Effector CD8-positive, alpha-beta T cell (primary cell): ENCODE measurements at regions not wholly inside any gene's neighbourhood (a gene's known extent, or its start where the extent isn't known, plus 50 kb on each side); places are given as distances from the start of the nearest gene placed in this dataset.

Experiments used
- DNase-seq: peaks from one replicate; lab custom pipeline; 2025; lab: John Stamatoyannopoulos, UW

GRCh38 chr1:207971331-207972219 lies 60.6 kb upstream of the CD34 start:
- no peak for DNase-seq

DNA sequence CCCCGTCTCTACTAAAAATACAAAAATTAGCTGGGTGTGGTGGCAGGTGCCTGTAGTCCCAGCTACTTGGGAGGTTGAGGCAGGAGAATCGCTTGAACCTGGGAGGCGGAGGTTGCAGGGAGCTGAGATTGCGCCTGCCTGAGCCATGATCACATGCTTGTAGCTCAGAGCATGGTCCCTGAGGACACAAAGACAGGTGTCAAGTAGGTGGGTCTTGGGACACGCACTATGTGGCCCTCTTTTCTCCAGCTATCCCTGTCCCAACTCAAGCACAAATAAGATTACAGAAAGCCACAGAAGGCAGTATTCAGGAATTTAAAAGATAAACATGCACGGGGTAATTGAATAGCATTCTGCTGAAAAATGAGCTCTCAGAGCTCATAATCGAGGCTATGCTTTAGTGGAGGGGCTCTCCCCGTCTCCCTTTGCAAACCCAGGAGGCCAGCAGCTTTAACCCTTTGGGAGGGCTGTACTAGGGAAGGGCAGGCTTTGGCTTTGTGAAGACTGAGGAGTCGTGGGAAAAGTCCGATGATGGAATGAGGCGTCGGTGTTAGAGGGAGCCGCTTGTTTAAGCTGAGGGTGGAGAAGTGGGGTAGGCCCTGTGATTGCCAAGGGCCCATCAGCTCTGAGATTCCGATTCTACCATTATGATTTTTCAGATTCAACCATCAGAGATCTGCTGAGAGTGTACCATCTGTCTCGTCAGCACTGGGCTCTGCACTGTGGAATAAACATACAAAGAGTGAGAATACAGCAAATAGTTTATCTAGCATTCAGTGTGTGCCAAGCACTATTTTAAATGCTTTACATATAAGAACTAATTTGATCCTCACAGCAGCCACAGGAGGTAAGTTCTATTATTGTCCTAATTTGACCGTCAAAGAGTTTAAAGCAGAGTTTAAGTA lies 59.7 kb upstream of the CD34 start:
- DNase-seq: no peak

DNA sequence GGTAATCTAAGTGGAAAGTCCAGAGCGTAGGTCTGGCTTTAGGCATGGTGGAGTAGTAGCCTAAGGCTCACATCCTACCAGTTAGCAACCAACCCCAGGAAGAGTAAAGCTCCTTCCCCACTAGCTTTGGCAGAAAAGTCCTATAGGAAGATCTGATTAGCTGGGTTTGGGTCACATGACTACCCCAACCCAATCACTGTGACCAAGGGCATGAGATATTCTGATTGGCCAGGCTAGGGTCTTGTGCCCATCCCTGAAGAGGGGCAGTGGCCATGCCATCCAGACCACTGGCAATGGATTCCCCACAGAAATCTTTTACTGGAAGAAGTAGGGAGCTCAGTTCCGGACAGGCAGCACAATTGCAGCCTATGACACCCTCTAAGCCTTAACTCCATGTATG lies 58.6 kb upstream of the CD34 start:
- DNase-seq: no peak

GRCh38 chr1:207968521-207969009 lies 57.6 kb upstream of the CD34 start:
- DNase-seq: no peak

DNA sequence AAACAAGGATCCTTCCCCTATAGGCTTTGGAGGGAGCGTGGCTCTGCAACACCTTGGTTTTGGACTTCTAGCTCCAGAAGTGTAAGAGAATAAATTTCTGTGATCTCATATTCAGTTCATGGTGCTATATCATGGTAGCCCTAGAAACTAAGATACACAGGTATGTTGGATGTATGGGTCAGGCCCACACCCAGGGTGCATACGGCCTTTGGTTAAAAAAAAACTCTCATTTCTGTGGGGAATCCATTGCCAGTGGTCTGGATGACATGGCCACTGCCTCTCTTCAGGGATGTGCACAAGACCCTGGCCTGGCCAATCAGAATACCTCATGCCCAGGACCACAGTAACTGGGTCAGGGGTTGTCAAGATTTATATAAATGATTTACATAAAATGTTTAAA lies 56.8 kb upstream of the CD34 start:
- DNase-seq: no peak

- no peak for DNase-seq
Observed at GRCh38 chr1:207966521-207966920, 55.6 kb upstream of the CD34 start.

GRCh38 chr1:207965392-207966387 lies 54.8 kb upstream of the CD34 start:
- no peak for DNase-seq

DNA sequence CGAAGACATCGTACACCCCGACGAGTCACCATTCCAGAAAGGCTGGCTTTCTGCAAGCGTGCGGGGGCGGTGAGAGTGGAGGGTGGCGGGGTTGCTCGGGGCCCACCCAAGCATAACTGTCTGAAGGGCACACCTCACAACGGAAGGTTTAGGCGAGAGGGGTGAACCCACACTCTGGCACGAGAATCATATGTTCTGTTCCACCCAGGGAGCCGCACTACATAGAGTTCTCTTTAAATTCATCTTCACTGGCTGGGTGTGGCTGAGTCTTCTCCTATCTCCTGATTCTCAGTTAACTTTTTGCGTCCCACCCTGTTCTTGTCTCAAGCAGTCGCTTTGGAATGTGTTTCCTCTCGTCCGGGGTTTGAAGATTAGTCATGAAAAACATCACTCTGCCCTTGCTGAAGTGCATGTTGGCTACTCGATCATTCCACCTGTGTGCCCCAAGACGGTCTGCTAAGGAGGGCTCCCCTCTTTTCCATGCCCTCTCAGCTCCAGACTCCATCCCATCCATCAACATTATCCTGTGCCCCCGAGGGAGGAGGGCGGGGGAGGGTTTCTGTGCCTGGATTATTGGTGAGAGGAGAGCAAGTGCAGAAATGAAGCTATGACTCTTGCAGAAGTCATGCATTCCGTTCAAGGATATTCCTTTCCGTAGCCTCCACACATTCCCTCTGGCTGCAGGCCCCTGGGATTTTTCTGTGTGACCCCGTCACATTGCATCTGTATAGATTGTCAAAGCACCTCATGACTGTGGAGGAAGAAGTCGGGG lies 53.5 kb upstream of the CD34 start:
- no peak for DNase-seq

- DNase-seq: peak; percentile 78
Observed at GRCh38 chr1:207963427-207964194, 52.7 kb upstream of the CD34 start.

DNA sequence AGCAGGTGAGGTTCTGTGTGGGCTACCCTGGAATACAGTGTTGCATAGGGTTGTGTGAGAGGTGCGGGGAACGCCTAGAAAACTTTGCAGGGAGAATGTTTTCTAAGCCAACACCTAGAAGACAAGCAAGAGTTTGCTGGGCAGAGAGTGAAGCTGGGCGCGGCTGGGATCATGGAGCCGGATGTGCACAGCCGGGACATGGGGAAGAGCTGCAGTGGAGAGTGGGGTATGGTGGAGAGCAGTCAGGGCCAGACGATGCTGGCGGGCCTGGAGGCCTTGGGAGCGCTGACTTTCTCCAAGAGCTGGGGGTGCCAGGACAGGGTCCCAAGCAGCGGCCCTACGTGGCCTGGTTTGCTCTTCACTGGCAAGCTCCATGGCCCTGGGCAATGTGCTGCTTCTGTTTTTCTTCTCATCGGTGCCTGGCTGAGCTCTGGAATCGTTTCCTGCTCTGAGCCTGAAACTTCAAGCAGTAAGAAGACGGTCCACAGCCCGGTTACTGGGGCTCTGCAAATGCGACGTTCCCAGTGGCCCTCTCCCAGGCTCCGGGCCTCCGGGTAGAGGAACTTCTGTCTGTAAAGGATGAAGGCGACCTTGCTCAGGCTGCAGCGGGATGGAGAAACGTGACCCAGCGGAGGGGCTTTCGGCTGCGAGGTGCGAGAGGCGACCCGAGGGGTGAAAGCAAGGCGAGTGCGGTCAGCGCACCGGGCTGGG lies 51.9 kb upstream of the CD34 start:
- DNase-seq: no peak
